ENCODE measurements at regions not wholly inside any gene's neighbourhood (a gene's known extent, or its start where the extent isn't known, plus 50 kb on each side); places are given as distances from the start of the nearest gene placed in this dataset.
"Not testable (repeated sequence)": the region's sequence is repeated elsewhere in the genome, so short reads cannot be mapped to it uniquely, and the experiment has no call there.

GRCh38 chr9:25048098-25048724 is 502.5 kb upstream of the IZUMO3 start:
- DNase-seq (ENCODE audit: low read depth), result no peak

GRCh38 chr9:25045469-25045868 is 499.8 kb upstream of the IZUMO3 start:
- DNase-seq (ENCODE audit: low read depth), result not testable (repeated sequence)

- DNase-seq (ENCODE audit: low read depth), result no peak
Measured at GRCh38 chr9:25029743-25030142, 484.0 kb upstream of the IZUMO3 start.

- no peak for DNase-seq (ENCODE audit: low read depth)
Measured at GRCh38 chr9:25025686-25026085, 480.0 kb upstream of the IZUMO3 start.

- no peak for DNase-seq (ENCODE audit: low read depth)
Measured at GRCh38 chr9:25025156-25025555, 479.5 kb upstream of the IZUMO3 start.

- no peak for DNase-seq (ENCODE audit: low read depth)
Measured at GRCh38 chr9:25017779-25018178, 472.1 kb upstream of the IZUMO3 start.

- DNase-seq (ENCODE audit: low read depth), result no peak
Measured at GRCh38 chr9:25010027-25010662, 464.4 kb upstream of the IZUMO3 start.

- no peak for DNase-seq (ENCODE audit: low read depth)
Measured at GRCh38 chr9:25003686-25004085, 458.0 kb upstream of the IZUMO3 start.

GRCh38 chr9:24986331-24986730 is 440.6 kb upstream of the IZUMO3 start:
- no peak for DNase-seq (ENCODE audit: low read depth)

GRCh38 chr9:24970780-24971179 is 425.1 kb upstream of the IZUMO3 start:
- DNase-seq (ENCODE audit: low read depth), result not testable (repeated sequence)

- DNase-seq (ENCODE audit: low read depth), result no peak
Measured at GRCh38 chr9:24961762-24962161, 416.1 kb upstream of the IZUMO3 start.

- DNase-seq (ENCODE audit: low read depth), result no peak
Measured at GRCh38 chr9:24953070-24953469, 407.4 kb upstream of the IZUMO3 start.

GRCh38 chr9:24939109-24939850 is 393.6 kb upstream of the IZUMO3 start:
- no peak for DNase-seq (ENCODE audit: low read depth)

GRCh38 chr9:24936117-24936516 is 390.4 kb upstream of the IZUMO3 start:
- no peak for DNase-seq (ENCODE audit: low read depth)

GRCh38 chr9:24932785-24933184 is 387.1 kb upstream of the IZUMO3 start:
- no peak for DNase-seq (ENCODE audit: low read depth)

GRCh38 chr9:24931894-24932293 is 386.2 kb upstream of the IZUMO3 start:
- no peak for DNase-seq (ENCODE audit: low read depth)

GRCh38 chr9:24912767-24913166 is 367.1 kb upstream of the IZUMO3 start:
- DNase-seq (ENCODE audit: low read depth), result no peak

GRCh38 chr9:24901319-24901718 is 355.6 kb upstream of the IZUMO3 start:
- DNase-seq (ENCODE audit: low read depth), result no peak

GRCh38 chr9:24900179-24900578 is 354.5 kb upstream of the IZUMO3 start:
- DNase-seq (ENCODE audit: low read depth), result no peak

- DNase-seq (ENCODE audit: low read depth), result no peak
Measured at GRCh38 chr9:24899463-24899862, 353.8 kb upstream of the IZUMO3 start.

GRCh38 chr9:24897826-24898225 is 352.1 kb upstream of the IZUMO3 start:
- DNase-seq (ENCODE audit: low read depth), result no peak

GRCh38 chr9:24881361-24881760 is 335.7 kb upstream of the IZUMO3 start:
- DNase-seq (ENCODE audit: low read depth), result no peak

GRCh38 chr9:24879591-24879990 is 333.9 kb upstream of the IZUMO3 start:
- DNase-seq (ENCODE audit: low read depth), result no peak
